Vagina (tissue), 2 donors: ENCODE measurements at regions not wholly inside any gene's neighbourhood (a gene's known extent, or its start where the extent isn't known, plus 50 kb on each side); places are given as distances from the start of the nearest gene placed in this dataset.
"Not testable (repeated sequence)": the region's sequence is repeated elsewhere in the genome, so short reads cannot be mapped to it uniquely, and the experiment has no call there.

Source experiments
- DNase-seq, 2 donors: peaks; one replicate each; pipeline ENCODE4 v3.0.0-alpha.2; 2017; ENCODE audit errors: extremely low spot score in 2 of 2
- H3K27ac ChIP-seq: fragments of 200-600 bp; sonication (generic); one replicate; pipeline ENCODE4 v1.5.1; 2019
- H3K27me3 ChIP-seq: fragments of 200-600 bp; sonication (generic); one replicate; pipeline ENCODE4 v1.5.1; 2019
- H3K36me3 ChIP-seq, 2 donors: fragments of 200-600 bp; sonication (generic); one replicate each; pipeline ENCODE4 v1.5.1; 2017 to 2019
- H3K4me1 ChIP-seq: fragments of 200-600 bp; sonication (generic); one replicate; pipeline ENCODE4 v1.5.1; 2019
- H3K4me3 ChIP-seq, 2 donors: fragments of 200-600 bp; sonication (generic); 1 replicate in 1 of 2; 2 replicates in 1 of 2; pipeline ENCODE4 v1.5.1; 2016 to 2019
- H3K9me3 ChIP-seq: fragments of 200-600 bp; sonication (generic); one replicate; pipeline ENCODE4 v1.5.1; 2019
- POLR2A ChIP-seq, 2 donors: fragments of 450-650 bp; IDR thresholded peaks; one replicate each; pipeline ENCODE4 v1.6.1; 2017; ENCODE audit warnings: antibody characterized with exemption in 2 of 2, mild to moderate bottlenecking in 2 of 2, moderate library complexity in 2 of 2
- POLR2AphosphoS5 ChIP-seq, 2 donors: sonication (generic); formaldehyde crosslinking; IDR thresholded peaks; one replicate each; pipeline ENCODE4 v1.9.0; 2017; ENCODE audit warnings: antibody characterized with exemption in 2 of 2, mild to moderate bottlenecking in 2 of 2, low read depth in 1 of 2; ENCODE audit not compliant: insufficient read depth in 1 of 2
- intact Hi-C: fragments of 100-400 bp; cut with DNase I; formaldehyde crosslinking; loops from one replicate; pipeline ENCODE4 v1.15.1; 2023
- TF ChIP-seq, protein P1 (sequence below), 3 experiments: fragments of 450-650 bp in 2 of 3; fragments of 200-600 bp in 1 of 3; sonication (generic) in 1 of 3; IDR thresholded peaks; one replicate each; pipeline ENCODE4 v1.5.1; 2017 to 2019; ENCODE audit warnings: antibody characterized with exemption in 3 of 3, mild to moderate bottlenecking in 2 of 3, moderate library complexity in 2 of 3

DNA sequence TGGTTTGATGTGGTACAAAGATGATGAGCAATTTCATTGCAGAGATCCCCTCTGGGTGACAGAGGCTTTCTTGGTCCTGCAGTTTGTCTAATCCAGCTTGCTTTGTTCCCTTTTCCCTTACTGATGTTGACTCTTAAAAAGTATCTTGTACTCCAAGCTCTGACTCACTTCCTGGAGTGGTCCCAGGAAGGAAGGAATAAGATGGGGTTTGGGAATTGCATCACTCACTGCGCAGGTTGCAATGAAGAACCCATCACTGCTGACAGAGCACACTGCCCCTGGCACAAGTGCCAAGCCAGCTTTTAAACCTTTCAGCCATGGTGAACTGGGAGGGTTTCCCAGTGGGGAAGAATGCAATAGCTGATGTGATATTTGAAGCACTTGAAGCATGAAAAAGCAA is 662.2 kb upstream of the CTNND2 start:
- Histone ChIP-seq H3K27ac (no peak overlapping the region), H3K27me3 (no peaks in the 10 kb centered on the region), H3K4me1 (no peaks in the 10 kb centered on the region), H3K36me3 (no peaks in the 10 kb centered on the region), H3K4me3 (no peak overlapping the region), H3K9me3 (no peaks in the 10 kb centered on the region)
- intact Hi-C loops, result no loop called here
- no peak for DNase-seq
- TF ChIP-seq, protein P1, sequence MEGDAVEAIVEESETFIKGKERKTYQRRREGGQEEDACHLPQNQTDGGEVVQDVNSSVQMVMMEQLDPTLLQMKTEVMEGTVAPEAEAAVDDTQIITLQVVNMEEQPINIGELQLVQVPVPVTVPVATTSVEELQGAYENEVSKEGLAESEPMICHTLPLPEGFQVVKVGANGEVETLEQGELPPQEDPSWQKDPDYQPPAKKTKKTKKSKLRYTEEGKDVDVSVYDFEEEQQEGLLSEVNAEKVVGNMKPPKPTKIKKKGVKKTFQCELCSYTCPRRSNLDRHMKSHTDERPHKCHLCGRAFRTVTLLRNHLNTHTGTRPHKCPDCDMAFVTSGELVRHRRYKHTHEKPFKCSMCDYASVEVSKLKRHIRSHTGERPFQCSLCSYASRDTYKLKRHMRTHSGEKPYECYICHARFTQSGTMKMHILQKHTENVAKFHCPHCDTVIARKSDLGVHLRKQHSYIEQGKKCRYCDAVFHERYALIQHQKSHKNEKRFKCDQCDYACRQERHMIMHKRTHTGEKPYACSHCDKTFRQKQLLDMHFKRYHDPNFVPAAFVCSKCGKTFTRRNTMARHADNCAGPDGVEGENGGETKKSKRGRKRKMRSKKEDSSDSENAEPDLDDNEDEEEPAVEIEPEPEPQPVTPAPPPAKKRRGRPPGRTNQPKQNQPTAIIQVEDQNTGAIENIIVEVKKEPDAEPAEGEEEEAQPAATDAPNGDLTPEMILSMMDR (IDR thresholded peaks at IDR 0.05), result no peak
- TF ChIP-seq POLR2A (IDR thresholded peaks at IDR 0.05), result no peak

DNA sequence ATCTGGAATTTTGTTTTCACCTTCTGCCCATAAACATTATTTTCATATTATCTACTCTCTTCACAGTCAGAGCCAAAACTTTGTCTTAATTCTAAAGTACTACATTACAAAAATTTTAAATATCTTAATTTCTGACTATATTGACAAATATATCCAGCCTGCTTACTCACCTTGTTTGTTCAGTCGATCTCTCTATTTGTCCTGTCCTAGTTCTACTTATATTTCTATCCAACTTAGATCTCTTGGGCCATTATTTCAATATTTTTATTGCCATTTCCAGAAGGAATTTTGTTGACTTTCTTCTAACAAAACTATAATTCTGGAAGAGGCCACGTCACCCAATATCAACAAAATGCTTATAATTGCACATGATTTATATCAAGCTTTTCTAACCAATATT is 652.8 kb upstream of the CTNND2 start:
- Histone ChIP-seq H3K4me1 (no peaks in the 10 kb centered on the region), H3K9me3 (no peaks in the 10 kb centered on the region), H3K27ac (no peak overlapping the region), H3K27me3 (no peaks in the 10 kb centered on the region), H3K4me3 (no peak overlapping the region), H3K36me3 (no peaks in the 10 kb centered on the region)
- no peak for DNase-seq
- TF ChIP-seq, protein P1 (IDR thresholded peaks at IDR 0.05), result no peak
- TF ChIP-seq POLR2A (IDR thresholded peaks at IDR 0.05) (no peak), POLR2AphosphoS5 (IDR thresholded peaks at IDR 0.05; ENCODE audit: insufficient read depth in 1 of 2, low read depth in 1 of 2) (no peak)
- intact Hi-C loops, result no loop called here

DNA sequence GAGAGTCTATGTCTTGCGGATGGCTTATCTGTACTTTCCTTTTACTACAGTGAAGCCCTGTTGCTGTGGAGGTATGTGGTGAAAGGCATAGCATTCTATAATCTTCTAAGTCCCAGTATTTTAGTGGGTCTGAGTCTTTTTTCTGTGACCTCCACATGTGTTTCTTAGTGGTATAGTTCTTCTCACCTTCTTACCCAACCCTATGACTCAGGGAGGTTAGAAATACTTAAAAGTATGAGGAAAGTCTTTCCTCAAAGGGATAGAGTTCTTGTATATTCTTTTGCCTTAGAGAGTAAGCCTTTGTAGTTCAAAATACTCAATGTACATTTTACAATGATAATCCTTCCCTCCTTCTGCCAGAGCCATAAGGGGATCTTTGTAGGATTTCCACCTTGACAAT is 621.9 kb upstream of the CTNND2 start:
- H3K27me3 ChIP-seq, result no peaks in the 10 kb centered on the region
- TF ChIP-seq, protein P1 (IDR thresholded peaks at IDR 0.05), result no peak
- TF ChIP-seq POLR2AphosphoS5 (IDR thresholded peaks at IDR 0.05; ENCODE audit: insufficient read depth in 1 of 2, low read depth in 1 of 2), result no peak
- no peak for TF ChIP-seq POLR2A (IDR thresholded peaks at IDR 0.05)
- H3K27ac ChIP-seq, result no peak overlapping the region
- H3K36me3 ChIP-seq, result no peaks in the 10 kb centered on the region
- intact Hi-C loops, result no loop called here
- no peaks in the 10 kb centered on the region for H3K9me3 ChIP-seq
- H3K4me3 ChIP-seq, result no peak overlapping the region
- H3K4me1 ChIP-seq, result no peaks in the 10 kb centered on the region
- DNase-seq, result no peak

DNA sequence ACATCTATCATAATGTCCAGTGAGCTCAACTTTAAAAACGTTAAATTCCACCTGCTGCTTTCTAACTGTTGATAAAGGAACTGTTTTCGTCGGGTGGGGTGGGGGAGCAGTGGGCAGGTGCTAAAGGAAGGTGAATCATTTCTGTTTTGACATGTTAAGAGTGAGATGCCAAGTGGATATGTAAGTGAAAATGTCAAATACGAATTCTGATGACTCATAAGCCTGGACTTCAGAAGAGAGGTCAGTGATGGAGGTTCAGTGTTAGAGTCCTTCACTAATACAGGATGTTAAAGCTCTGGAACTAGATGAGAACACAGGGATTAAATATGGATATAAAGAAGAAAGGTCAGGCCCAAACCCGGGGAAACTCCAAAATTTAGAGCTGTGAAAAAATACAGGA is 617.9 kb upstream of the CTNND2 start:
- no peaks in the 10 kb centered on the region for H3K27me3 ChIP-seq
- no peak overlapping the region for H3K27ac ChIP-seq
- intact Hi-C loops, result no loop called here
- no peaks in the 10 kb centered on the region for H3K36me3 ChIP-seq
- no peak for TF ChIP-seq POLR2AphosphoS5 (IDR thresholded peaks at IDR 0.05; ENCODE audit: insufficient read depth in 1 of 2, low read depth in 1 of 2)
- no peak for TF ChIP-seq POLR2A (IDR thresholded peaks at IDR 0.05)
- TF ChIP-seq, protein P1 (IDR thresholded peaks at IDR 0.05), result no peak
- H3K9me3 ChIP-seq, result no peaks in the 10 kb centered on the region
- no peak overlapping the region for H3K4me3 ChIP-seq
- H3K4me1 ChIP-seq, result no peaks in the 10 kb centered on the region
- no peak for DNase-seq

DNA sequence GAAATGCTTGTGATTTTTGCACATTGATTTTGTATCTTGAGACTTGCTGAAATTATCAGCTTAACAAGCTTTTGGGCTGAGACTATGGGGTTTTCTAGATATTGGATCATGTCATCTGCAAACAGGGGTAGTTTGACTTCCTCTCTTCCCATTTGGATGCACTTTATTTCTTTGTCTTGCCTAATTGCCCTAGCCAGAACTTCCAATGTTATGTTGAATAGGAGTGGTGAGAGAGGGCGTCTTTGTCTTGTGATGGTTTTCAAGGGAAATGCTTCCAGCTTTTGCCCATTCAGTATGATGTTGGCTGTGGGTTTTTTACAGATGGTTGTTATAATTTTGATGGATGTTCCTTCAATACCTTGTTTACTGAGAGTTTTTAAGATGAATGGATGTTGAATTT is 600.7 kb upstream of the CTNND2 start:
- H3K4me1 ChIP-seq, H3K36me3 ChIP-seq, intact Hi-C loops: not testable (repeated sequence)

DNA sequence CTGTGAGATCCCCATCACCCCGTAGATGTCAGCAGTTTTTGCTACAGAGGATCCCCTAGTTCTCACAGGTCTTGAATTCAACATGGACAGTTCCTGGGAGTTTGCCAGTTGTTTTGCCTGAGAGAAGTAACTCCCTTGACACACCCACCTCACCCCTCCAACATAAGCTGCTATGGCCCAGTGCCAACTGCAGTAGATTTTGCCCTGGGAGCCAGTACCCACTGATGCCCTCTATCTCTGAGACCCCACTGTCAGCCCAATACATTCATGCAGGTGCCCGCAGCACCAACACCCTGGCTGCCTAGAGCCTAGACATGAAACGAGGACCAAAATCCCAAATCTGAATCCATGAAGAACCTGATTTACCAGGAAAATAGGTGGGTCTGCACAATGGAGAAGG is 583.9 kb upstream of the CTNND2 start:
- H3K4me3 ChIP-seq, result no peak overlapping the region
- no peaks in the 10 kb centered on the region for H3K36me3 ChIP-seq
- no peak for DNase-seq
- no peaks in the 10 kb centered on the region for H3K4me1 ChIP-seq
- no peak overlapping the region for H3K27ac ChIP-seq
- intact Hi-C loops, result no loop called here
- no peaks in the 10 kb centered on the region for H3K27me3 ChIP-seq
- no peaks in the 10 kb centered on the region for H3K9me3 ChIP-seq
- no peak for TF ChIP-seq POLR2A (IDR thresholded peaks at IDR 0.05)

More for the DNA sequence above, 600.7 kb upstream of the CTNND2 start:
- H3K4me3 ChIP-seq, H3K27ac ChIP-seq, H3K27me3 ChIP-seq, DNase-seq, H3K9me3 ChIP-seq: not testable (repeated sequence)
